ENCODE measurements at regions not wholly inside any gene's neighbourhood (a gene's known extent, or its start where the extent isn't known, plus 50 kb on each side); places are given as distances from the start of the nearest gene placed in this dataset.

DNA sequence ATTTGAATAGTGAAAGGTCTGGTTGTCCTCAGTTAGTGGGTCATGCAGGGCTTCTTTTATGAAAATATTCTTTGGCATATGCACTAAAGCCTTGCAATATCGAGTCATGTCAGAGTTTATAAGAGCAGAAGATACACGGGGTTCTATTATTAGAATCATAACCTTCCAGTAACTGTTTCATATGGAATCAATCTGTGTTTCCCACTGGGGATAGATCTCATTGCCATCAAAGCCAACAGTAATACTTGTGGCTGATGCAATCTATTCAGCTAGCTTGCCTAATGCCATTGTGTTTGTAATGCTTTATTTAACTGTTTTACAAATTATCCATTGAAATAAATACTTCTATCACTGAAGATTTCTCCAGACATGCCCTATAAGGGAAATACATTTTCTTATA is 746.9 kb upstream of the PCDH9 start:
- no peak for TF ChIP-seq CTCF (IDR thresholded peaks at IDR 0.05)
- no peak for TF ChIP-seq POLR2A (IDR thresholded peaks at IDR 0.05)

Data from heart left ventricle (tissue), 13 donors.